ENCODE measurements at regions not wholly inside any gene's neighbourhood (a gene's known extent, or its start where the extent isn't known, plus 50 kb on each side); places are given as distances from the start of the nearest gene placed in this dataset.

DNA sequence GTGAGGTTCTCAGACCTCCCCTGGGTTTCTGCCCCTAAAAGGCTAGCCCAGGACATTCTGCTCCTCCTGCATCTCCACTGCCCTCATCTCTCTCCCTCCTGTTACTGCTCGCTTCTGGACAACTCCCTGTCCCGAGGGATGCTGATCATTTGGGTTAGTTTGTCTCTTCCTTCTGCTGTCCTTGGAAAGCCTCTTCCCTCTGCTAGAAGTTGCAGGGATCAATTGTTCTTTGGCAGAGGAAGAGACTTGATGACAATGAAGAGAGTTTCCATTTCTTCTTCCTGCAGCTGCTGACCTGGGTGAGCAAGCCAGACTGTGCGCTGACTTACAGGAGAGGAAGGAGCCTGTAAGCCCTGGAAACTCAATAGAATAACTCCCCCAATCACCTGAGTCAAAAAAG is 68.9 kb downstream of the RDH14 start:
- Histone ChIP-seq H3K4me3 (no peak overlapping the region), H3K27ac (ENCODE audit: control insufficient read depth, insufficient read depth) (no peak overlapping the region), H3K79me2 (ENCODE audit: control insufficient read depth, insufficient read depth, low read length) (no peaks in the 10 kb centered on the region), H2AFZ (ENCODE audit: control insufficient read depth, low read depth, low read length) (no peak overlapping the region), H3K4me1 (ENCODE audit: control insufficient read depth, insufficient read depth, low read length) (no peaks in the 10 kb centered on the region), H3K9me3 (replicated peaks; ENCODE audit: control insufficient read depth, insufficient read depth, low read length) (no peaks in the 10 kb centered on the region), H3K36me3 (ENCODE audit: control insufficient read depth in 2 of 2, insufficient read depth in 2 of 2, low read length in 1 of 2) (no peaks in the 10 kb centered on the region), H4K20me1 (ENCODE audit: control insufficient read depth, insufficient read depth) (no peaks in the 10 kb centered on the region), H3K4me2 (ENCODE audit: control insufficient read depth, insufficient read depth) (no peak overlapping the region), H3K9ac (ENCODE audit: control insufficient read depth, insufficient read depth, low read length) (no peak overlapping the region), H3K27me3 (replicated peaks in 1 of 2; ENCODE audit: control insufficient read depth in 2 of 2, insufficient read depth in 2 of 2, low read length in 1 of 2) (no peaks in the 10 kb centered on the region)
- CTCF ChIA-PET = no interaction called here
- in situ Hi-C loops (cut with MboI) = no loop called here
- TF ChIP-seq, protein P1, sequence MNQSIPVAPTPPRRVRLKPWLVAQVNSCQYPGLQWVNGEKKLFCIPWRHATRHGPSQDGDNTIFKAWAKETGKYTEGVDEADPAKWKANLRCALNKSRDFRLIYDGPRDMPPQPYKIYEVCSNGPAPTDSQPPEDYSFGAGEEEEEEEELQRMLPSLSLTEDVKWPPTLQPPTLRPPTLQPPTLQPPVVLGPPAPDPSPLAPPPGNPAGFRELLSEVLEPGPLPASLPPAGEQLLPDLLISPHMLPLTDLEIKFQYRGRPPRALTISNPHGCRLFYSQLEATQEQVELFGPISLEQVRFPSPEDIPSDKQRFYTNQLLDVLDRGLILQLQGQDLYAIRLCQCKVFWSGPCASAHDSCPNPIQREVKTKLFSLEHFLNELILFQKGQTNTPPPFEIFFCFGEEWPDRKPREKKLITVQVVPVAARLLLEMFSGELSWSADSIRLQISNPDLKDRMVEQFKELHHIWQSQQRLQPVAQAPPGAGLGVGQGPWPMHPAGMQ (IDR thresholded peaks at IDR 0.05; ENCODE audit: borderline replicate concordance) = no peak
- TF ChIP-seq, protein P2, sequence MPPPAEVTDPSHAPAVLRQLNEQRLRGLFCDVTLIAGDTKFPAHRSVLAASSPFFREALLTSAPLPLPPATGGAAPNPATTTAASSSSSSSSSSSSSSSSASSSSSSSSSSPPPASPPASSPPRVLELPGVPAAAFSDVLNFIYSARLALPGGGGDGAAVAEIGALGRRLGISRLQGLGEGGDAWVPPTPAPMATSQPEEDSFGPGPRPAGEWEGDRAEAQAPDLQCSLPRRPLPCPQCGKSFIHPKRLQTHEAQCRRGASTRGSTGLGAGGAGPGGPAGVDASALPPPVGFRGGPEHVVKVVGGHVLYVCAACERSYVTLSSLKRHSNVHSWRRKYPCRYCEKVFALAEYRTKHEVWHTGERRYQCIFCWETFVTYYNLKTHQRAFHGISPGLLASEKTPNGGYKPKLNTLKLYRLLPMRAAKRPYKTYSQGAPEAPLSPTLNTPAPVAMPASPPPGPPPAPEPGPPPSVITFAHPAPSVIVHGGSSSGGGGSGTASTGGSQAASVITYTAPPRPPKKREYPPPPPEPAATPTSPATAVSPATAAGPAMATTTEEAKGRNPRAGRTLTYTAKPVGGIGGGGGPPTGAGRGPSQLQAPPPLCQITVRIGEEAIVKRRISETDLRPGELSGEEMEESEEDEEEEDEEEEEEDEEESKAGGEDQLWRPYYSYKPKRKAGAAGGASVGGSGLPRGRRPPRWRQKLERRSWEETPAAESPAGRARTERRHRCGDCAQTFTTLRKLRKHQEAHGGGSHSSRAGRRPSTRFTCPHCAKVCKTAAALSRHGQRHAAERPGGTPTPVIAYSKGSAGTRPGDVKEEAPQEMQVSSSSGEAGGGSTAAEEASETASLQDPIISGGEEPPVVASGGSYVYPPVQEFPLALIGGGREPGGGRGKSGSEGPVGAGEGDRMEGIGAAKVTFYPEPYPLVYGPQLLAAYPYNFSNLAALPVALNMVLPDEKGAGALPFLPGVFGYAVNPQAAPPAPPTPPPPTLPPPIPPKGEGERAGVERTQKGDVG (CRISPR knock-in tag; IDR thresholded peaks at IDR 0.05) = no peak
- FAIRE-seq (no peak), ATAC-seq (no peak), DNase-seq (ENCODE audit: low read depth, low spot score) (no peak)
- POLR2A ChIA-PET = no interaction called here
- RAD21 ChIA-PET (ENCODE audit: unreplicated experiment) = no interaction called here
- no TSS peak for BruUV-seq (replicated peaks)
- SMC1A ChIA-PET (ENCODE audit: uncharacterized antibody, unreplicated experiment) = no interaction called here
- intact Hi-C loops (cut with micrococcal nuclease; ENCODE audit: unreplicated experiment) = no loop called here
- 17% methylated on average over 3 of the region's 3 CpGs for WGBS (ENCODE audit: insufficient coverage, insufficient replicate concordance, low lambda C conversion rate, missing lambda C conversion rate)

DNA sequence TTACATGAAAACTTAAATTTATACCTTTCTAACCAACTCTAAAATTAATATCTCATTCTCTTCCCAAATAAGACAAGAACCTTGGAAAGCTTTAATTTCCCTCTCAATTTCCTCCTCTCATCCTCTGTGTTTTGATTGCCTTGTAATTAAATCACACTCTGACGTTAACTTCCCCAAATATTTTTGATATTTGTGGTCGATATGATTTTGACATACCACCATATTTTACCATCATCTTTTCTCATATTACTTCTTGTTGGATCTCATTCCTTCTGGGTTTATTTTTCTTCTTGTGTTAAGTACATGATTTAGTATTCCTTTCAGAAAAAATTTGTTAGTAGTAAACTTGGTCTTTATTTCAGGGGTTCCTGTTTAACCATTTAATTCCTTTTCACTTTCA is 69.6 kb downstream of the RDH14 start:
- 30% methylated on average over 2 of the region's 2 CpGs for WGBS (ENCODE audit: insufficient coverage, insufficient replicate concordance, low lambda C conversion rate, missing lambda C conversion rate)
- Histone ChIP-seq H3K36me3 (ENCODE audit: control insufficient read depth in 2 of 2, insufficient read depth in 2 of 2, low read length in 1 of 2) (no peaks in the 10 kb centered on the region), H3K9ac (ENCODE audit: control insufficient read depth, insufficient read depth, low read length) (no peak overlapping the region), H3K4me1 (ENCODE audit: control insufficient read depth, insufficient read depth, low read length) (no peaks in the 10 kb centered on the region), H3K27ac (ENCODE audit: control insufficient read depth, insufficient read depth) (no peak overlapping the region), H3K79me2 (ENCODE audit: control insufficient read depth, insufficient read depth, low read length) (no peaks in the 10 kb centered on the region), H3K4me3 (no peak overlapping the region), H4K20me1 (ENCODE audit: control insufficient read depth, insufficient read depth) (no peaks in the 10 kb centered on the region), H3K27me3 (replicated peaks in 1 of 2; ENCODE audit: control insufficient read depth in 2 of 2, insufficient read depth in 2 of 2, low read length in 1 of 2) (no peaks in the 10 kb centered on the region), H3K4me2 (ENCODE audit: control insufficient read depth, insufficient read depth) (no peak overlapping the region), H3K9me3 (replicated peaks; ENCODE audit: control insufficient read depth, insufficient read depth, low read length) (no peaks in the 10 kb centered on the region), H2AFZ (ENCODE audit: control insufficient read depth, low read depth, low read length) (no peak overlapping the region)
- FAIRE-seq = no peak
- ATAC-seq = no peak
- intact Hi-C loops (cut with micrococcal nuclease; ENCODE audit: unreplicated experiment) = no loop called here
- ChIA-PET CTCF (no interaction called here), RAD21 (ENCODE audit: unreplicated experiment) (no interaction called here), SMC1A (ENCODE audit: uncharacterized antibody, unreplicated experiment) (no interaction called here), POLR2A (no interaction called here)
- no TSS peak for BruUV-seq (replicated peaks)
- in situ Hi-C loops (cut with MboI) = no loop called here
- DNase-seq (ENCODE audit: low read depth, low spot score) = no peak
- no peak for TF ChIP-seq BHLHE40 (IDR thresholded peaks at IDR 0.05; ENCODE audit: borderline replicate concordance in 1 of 2, low read depth in 2 of 2, low read length in 1 of 2)
- TF ChIP-seq, protein P3, sequence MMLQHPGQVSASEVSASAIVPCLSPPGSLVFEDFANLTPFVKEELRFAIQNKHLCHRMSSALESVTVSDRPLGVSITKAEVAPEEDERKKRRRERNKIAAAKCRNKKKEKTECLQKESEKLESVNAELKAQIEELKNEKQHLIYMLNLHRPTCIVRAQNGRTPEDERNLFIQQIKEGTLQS (IDR thresholded peaks at IDR 0.05; ENCODE audit: borderline replicate concordance, extremely low read depth, low read depth, low read length) = no peak
- no peak for TF ChIP-seq TARDBP (IDR thresholded peaks at IDR 0.05; ENCODE audit: borderline replicate concordance)
- TF ChIP-seq, protein P4, sequence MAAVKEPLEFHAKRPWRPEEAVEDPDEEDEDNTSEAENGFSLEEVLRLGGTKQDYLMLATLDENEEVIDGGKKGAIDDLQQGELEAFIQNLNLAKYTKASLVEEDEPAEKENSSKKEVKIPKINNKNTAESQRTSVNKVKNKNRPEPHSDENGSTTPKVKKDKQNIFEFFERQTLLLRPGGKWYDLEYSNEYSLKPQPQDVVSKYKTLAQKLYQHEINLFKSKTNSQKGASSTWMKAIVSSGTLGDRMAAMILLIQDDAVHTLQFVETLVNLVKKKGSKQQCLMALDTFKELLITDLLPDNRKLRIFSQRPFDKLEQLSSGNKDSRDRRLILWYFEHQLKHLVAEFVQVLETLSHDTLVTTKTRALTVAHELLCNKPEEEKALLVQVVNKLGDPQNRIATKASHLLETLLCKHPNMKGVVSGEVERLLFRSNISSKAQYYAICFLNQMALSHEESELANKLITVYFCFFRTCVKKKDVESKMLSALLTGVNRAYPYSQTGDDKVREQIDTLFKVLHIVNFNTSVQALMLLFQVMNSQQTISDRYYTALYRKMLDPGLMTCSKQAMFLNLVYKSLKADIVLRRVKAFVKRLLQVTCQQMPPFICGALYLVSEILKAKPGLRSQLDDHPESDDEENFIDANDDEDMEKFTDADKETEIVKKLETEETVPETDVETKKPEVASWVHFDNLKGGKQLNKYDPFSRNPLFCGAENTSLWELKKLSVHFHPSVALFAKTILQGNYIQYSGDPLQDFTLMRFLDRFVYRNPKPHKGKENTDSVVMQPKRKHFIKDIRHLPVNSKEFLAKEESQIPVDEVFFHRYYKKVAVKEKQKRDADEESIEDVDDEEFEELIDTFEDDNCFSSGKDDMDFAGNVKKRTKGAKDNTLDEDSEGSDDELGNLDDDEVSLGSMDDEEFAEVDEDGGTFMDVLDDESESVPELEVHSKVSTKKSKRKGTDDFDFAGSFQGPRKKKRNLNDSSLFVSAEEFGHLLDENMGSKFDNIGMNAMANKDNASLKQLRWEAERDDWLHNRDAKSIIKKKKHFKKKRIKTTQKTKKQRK (IDR thresholded peaks at IDR 0.05; ENCODE audit: low read depth, low read length) = no peak
